Vagina (tissue), 2 donors: ENCODE measurements at regions not wholly inside any gene's neighbourhood (a gene's known extent, or its start where the extent isn't known, plus 50 kb on each side); places are given as distances from the start of the nearest gene placed in this dataset.

Source experiments
- DNase-seq, 2 donors: peaks; one replicate each; pipeline ENCODE4 v3.0.0-alpha.2; 2017; ENCODE audit errors: extremely low spot score in 2 of 2
- H3K27ac ChIP-seq: fragments of 200-600 bp; sonication (generic); one replicate; pipeline ENCODE4 v1.5.1; 2019
- H3K27me3 ChIP-seq: fragments of 200-600 bp; sonication (generic); one replicate; pipeline ENCODE4 v1.5.1; 2019
- H3K36me3 ChIP-seq, 2 donors: fragments of 200-600 bp; sonication (generic); one replicate each; pipeline ENCODE4 v1.5.1; 2017 to 2019
- H3K4me1 ChIP-seq: fragments of 200-600 bp; sonication (generic); one replicate; pipeline ENCODE4 v1.5.1; 2019
- H3K4me3 ChIP-seq, 2 donors: fragments of 200-600 bp; sonication (generic); 1 replicate in 1 of 2; 2 replicates in 1 of 2; pipeline ENCODE4 v1.5.1; 2016 to 2019
- H3K9me3 ChIP-seq: fragments of 200-600 bp; sonication (generic); one replicate; pipeline ENCODE4 v1.5.1; 2019
- CTCF ChIP-seq, 3 experiments: fragments of 450-650 bp in 2 of 3; fragments of 200-600 bp in 1 of 3; sonication (generic) in 1 of 3; IDR thresholded peaks; one replicate each; pipeline ENCODE4 v1.5.1; 2017 to 2019; ENCODE audit warnings: antibody characterized with exemption in 3 of 3, mild to moderate bottlenecking in 2 of 3, moderate library complexity in 2 of 3
- POLR2A ChIP-seq, 2 donors: fragments of 450-650 bp; IDR thresholded peaks; one replicate each; pipeline ENCODE4 v1.6.1; 2017; ENCODE audit warnings: antibody characterized with exemption in 2 of 2, mild to moderate bottlenecking in 2 of 2, moderate library complexity in 2 of 2
- POLR2AphosphoS5 ChIP-seq, 2 donors: sonication (generic); formaldehyde crosslinking; IDR thresholded peaks; one replicate each; pipeline ENCODE4 v1.9.0; 2017; ENCODE audit warnings: antibody characterized with exemption in 2 of 2, mild to moderate bottlenecking in 2 of 2, low read depth in 1 of 2; ENCODE audit not compliant: insufficient read depth in 1 of 2
- intact Hi-C: fragments of 100-400 bp; cut with DNase I; formaldehyde crosslinking; loops from one replicate; pipeline ENCODE4 v1.15.1; 2023

DNA sequence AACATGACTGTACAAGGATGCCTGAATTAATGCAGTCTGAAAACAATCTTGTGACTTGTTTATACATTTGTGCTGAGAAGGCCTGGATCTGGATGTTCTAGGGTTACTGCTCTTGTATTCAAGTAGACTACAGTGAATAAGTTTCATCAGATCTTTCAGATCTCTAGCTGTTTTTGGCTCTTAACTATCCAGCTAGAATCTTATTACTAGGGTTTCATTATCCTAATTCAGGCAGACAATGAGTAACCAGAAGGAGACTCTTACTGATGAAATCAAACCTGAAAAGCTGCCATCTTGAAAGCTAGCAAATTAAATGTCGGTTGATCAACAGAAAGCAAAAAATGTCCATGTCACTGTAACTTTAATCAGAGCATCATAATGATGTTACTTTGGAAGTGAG lies 112.5 kb upstream of the KCNK2 start:
- no peak for TF ChIP-seq CTCF (IDR thresholded peaks at IDR 0.05)
- intact Hi-C loops = no loop called here
- no peak overlapping the region for H3K27ac ChIP-seq

DNA sequence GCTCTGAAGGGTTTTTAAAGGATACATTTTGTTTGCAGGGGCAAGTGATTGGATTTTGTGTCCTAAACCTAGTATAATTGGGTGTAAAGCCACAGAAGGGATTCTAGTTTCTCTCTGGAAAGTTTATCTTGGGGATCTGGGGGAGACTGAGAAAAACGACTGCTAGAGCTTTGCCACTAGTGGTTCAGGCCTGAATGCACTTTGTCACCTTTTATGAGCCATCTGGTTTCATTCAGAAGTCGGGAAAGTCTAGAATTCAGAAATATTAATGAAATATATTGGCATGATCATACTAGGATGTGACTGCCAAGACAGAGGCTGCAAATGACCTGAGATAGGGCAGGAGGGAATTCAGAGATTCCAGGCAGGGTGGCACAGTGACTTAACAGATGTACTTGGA lies 111.5 kb upstream of the KCNK2 start:
- H3K4me1 ChIP-seq = no peaks in the 10 kb centered on the region

More for the DNA sequence above, 112.5 kb upstream of the KCNK2 start:
- Histone ChIP-seq H3K27me3 (no peaks in the 10 kb centered on the region), H3K9me3 (no peaks in the 10 kb centered on the region), H3K36me3 (no peaks in the 10 kb centered on the region), H3K4me3 (no peak overlapping the region), H3K4me1 (no peaks in the 10 kb centered on the region)
- no peak for DNase-seq

GRCh38 chr1:214974002-214974401 lies 108.5 kb upstream of the KCNK2 start:
- H3K36me3 ChIP-seq = no peaks in the 10 kb centered on the region
- no peak overlapping the region for H3K27ac ChIP-seq
- TF ChIP-seq POLR2A (IDR thresholded peaks at IDR 0.05) (no peak), POLR2AphosphoS5 (IDR thresholded peaks at IDR 0.05; ENCODE audit: insufficient read depth in 1 of 2, low read depth in 1 of 2) (no peak), CTCF (IDR thresholded peaks at IDR 0.05) (no peak)
- no peaks in the 10 kb centered on the region for H3K27me3 ChIP-seq
- H3K4me3 ChIP-seq = no peak overlapping the region
- no peaks in the 10 kb centered on the region for H3K9me3 ChIP-seq
- intact Hi-C loops = no loop called here
- DNase-seq = no peak
- no peaks in the 10 kb centered on the region for H3K4me1 ChIP-seq

More for the DNA sequence above, 111.5 kb upstream of the KCNK2 start:
- no peaks in the 10 kb centered on the region for H3K27me3 ChIP-seq
- no peaks in the 10 kb centered on the region for H3K36me3 ChIP-seq
- TF ChIP-seq POLR2AphosphoS5 (IDR thresholded peaks at IDR 0.05; ENCODE audit: insufficient read depth in 1 of 2, low read depth in 1 of 2) (no peak), POLR2A (IDR thresholded peaks at IDR 0.05) (no peak), CTCF (IDR thresholded peaks at IDR 0.05) (no peak)
- H3K9me3 ChIP-seq = no peaks in the 10 kb centered on the region
- H3K27ac ChIP-seq = no peak overlapping the region
- no peak for DNase-seq
- H3K4me3 ChIP-seq = no peak overlapping the region
- intact Hi-C loops = no loop called here

- no peak overlapping the region for H3K27ac ChIP-seq
- no peaks in the 10 kb centered on the region for H3K36me3 ChIP-seq
- H3K27me3 ChIP-seq = no peaks in the 10 kb centered on the region
- no peak for DNase-seq
- no peaks in the 10 kb centered on the region for H3K9me3 ChIP-seq
- intact Hi-C loops = no loop called here
- no peak overlapping the region for H3K4me3 ChIP-seq
- TF ChIP-seq CTCF (IDR thresholded peaks at IDR 0.05) (no peak), POLR2AphosphoS5 (IDR thresholded peaks at IDR 0.05; ENCODE audit: insufficient read depth in 1 of 2, low read depth in 1 of 2) (no peak), POLR2A (IDR thresholded peaks at IDR 0.05) (no peak)
- no peaks in the 10 kb centered on the region for H3K4me1 ChIP-seq
Measured at GRCh38 chr1:214976665-214977064, 105.9 kb upstream of the KCNK2 start.

- Histone ChIP-seq H3K4me1 (no peaks in the 10 kb centered on the region), H3K36me3 (no peaks in the 10 kb centered on the region), H3K4me3 (no peak overlapping the region), H3K27ac (no peak overlapping the region), H3K27me3 (no peaks in the 10 kb centered on the region), H3K9me3 (no peaks in the 10 kb centered on the region)
- no peak for DNase-seq
- no peak for TF ChIP-seq CTCF (IDR thresholded peaks at IDR 0.05)
- TF ChIP-seq POLR2AphosphoS5 (IDR thresholded peaks at IDR 0.05; ENCODE audit: insufficient read depth in 1 of 2, low read depth in 1 of 2) = no peak
- no peak for TF ChIP-seq POLR2A (IDR thresholded peaks at IDR 0.05)
- intact Hi-C loops = no loop called here
Measured at GRCh38 chr1:214977110-214977509, 105.4 kb upstream of the KCNK2 start.
